ENCODE measurements at regions not wholly inside any gene's neighbourhood (a gene's known extent, or its start where the extent isn't known, plus 50 kb on each side); places are given as distances from the start of the nearest gene placed in this dataset.

DNA sequence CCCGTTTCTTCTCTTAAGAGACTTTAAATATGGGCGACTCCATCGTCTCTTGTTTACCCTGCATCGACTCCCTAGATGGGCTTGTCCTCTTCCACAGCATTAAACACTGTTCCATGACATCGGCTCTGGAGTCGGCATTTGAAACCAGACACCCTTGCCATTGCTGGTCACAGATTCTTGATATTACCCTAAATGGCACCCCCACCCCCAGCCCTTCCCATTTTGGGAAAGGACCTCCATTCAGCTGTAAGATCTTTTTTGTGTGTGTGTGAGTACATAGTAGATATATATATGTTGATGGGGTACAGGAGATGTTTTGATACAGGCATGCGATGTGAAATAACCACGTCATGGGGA lies 51.1 kb upstream of the SH3PXD2B start:
- in situ Hi-C loops (cut with HindIII; ENCODE audit: low pct_unique_long_range_greater_than_20kb, low sequenced_read_pairs): no loop called here
- no peak overlapping the region for H3K4me3 ChIP-seq (ENCODE audit: low read depth in 2 of 2, low read length in 2 of 2)
- DNase-seq (ENCODE audit: low read depth, low spot score) (no peak), ATAC-seq (no peak)
- POLR2A ChIA-PET: no interaction called here
- no TSS peak for BruUV-seq (replicated peaks)
- no peaks in the 10 kb centered on the region for H3K9me3 ChIP-seq (ENCODE audit: control insufficient read depth, insufficient read depth, low read depth, low read length)
- intact Hi-C loops (cut with micrococcal nuclease; ENCODE audit: unreplicated experiment): no loop called here
- CTCF ChIA-PET: no interaction called here
- no peak overlapping the region for H3K27ac ChIP-seq (ENCODE audit: low read length)
- no peaks in the 10 kb centered on the region for H3K27me3 ChIP-seq (ENCODE audit: control insufficient read depth, insufficient read depth, low read length)
- H3K36me3 ChIP-seq (ENCODE audit: control insufficient read depth, insufficient read depth, low read length): no peaks in the 10 kb centered on the region
- H3K4me1 ChIP-seq (ENCODE audit: control insufficient read depth, insufficient read depth, low read length): no peaks in the 10 kb centered on the region
- TF ChIP-seq, protein P1, sequence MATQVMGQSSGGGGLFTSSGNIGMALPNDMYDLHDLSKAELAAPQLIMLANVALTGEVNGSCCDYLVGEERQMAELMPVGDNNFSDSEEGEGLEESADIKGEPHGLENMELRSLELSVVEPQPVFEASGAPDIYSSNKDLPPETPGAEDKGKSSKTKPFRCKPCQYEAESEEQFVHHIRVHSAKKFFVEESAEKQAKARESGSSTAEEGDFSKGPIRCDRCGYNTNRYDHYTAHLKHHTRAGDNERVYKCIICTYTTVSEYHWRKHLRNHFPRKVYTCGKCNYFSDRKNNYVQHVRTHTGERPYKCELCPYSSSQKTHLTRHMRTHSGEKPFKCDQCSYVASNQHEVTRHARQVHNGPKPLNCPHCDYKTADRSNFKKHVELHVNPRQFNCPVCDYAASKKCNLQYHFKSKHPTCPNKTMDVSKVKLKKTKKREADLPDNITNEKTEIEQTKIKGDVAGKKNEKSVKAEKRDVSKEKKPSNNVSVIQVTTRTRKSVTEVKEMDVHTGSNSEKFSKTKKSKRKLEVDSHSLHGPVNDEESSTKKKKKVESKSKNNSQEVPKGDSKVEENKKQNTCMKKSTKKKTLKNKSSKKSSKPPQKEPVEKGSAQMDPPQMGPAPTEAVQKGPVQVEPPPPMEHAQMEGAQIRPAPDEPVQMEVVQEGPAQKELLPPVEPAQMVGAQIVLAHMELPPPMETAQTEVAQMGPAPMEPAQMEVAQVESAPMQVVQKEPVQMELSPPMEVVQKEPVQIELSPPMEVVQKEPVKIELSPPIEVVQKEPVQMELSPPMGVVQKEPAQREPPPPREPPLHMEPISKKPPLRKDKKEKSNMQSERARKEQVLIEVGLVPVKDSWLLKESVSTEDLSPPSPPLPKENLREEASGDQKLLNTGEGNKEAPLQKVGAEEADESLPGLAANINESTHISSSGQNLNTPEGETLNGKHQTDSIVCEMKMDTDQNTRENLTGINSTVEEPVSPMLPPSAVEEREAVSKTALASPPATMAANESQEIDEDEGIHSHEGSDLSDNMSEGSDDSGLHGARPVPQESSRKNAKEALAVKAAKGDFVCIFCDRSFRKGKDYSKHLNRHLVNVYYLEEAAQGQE (IDR thresholded peaks at IDR 0.05; ENCODE audit: insufficient read depth in 1 of 2, low read depth in 2 of 2, low read length in 1 of 2): no peak
- TF ChIP-seq POLR2AphosphoS5 (IDR thresholded peaks at IDR 0.05; ENCODE audit: low read depth, low read length): no peak
- TF ChIP-seq, protein P2, sequence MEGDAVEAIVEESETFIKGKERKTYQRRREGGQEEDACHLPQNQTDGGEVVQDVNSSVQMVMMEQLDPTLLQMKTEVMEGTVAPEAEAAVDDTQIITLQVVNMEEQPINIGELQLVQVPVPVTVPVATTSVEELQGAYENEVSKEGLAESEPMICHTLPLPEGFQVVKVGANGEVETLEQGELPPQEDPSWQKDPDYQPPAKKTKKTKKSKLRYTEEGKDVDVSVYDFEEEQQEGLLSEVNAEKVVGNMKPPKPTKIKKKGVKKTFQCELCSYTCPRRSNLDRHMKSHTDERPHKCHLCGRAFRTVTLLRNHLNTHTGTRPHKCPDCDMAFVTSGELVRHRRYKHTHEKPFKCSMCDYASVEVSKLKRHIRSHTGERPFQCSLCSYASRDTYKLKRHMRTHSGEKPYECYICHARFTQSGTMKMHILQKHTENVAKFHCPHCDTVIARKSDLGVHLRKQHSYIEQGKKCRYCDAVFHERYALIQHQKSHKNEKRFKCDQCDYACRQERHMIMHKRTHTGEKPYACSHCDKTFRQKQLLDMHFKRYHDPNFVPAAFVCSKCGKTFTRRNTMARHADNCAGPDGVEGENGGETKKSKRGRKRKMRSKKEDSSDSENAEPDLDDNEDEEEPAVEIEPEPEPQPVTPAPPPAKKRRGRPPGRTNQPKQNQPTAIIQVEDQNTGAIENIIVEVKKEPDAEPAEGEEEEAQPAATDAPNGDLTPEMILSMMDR (IDR thresholded peaks at IDR 0.05): no peak
- no peak for TF ChIP-seq TCF7L2 (IDR thresholded peaks at IDR 0.05; ENCODE audit: low read depth, low read length)
- TF ChIP-seq SIN3A (IDR thresholded peaks at IDR 0.05; ENCODE audit: borderline replicate concordance, insufficient read depth, low read depth, low read length): no peak

DNA sequence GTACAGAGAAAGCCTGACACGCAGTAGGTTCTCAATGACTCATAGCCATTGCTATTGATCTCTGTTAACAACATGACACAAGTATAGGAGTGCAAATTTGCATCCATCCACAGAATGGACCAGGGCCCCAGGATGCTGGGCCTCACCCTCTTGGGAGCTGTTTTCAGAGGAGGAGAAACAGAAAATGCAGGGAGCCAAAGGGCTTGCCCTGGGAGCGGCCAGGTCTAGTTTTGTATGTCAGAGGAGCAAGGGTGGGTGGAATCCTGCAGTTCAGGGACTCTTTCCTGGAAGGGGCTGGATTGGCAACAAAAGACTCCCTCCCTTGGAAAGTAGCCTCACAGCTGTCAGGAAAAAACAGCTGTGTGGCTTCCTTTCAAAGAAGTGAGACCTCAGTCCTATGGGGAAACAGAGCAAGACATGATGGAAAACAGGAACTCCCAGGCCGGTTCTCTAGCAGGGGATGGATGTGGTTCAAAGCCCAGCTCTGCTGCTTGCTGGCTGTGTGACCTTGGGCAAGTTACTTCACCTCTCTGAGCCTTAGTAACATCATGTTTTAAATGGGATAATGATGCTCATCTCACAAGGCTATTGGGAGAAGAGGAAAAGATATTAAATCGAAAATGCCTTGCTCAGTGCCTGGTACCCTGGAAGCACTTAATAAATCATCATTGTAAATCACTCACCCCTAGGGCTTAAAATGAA lies 50.5 kb upstream of the SH3PXD2B start:
- in situ Hi-C loops (cut with HindIII; ENCODE audit: low pct_unique_long_range_greater_than_20kb, low sequenced_read_pairs): no loop called here
- no peak for TF ChIP-seq TCF7L2 (IDR thresholded peaks at IDR 0.05; ENCODE audit: low read depth, low read length)
- no peak for TF ChIP-seq SIN3A (IDR thresholded peaks at IDR 0.05; ENCODE audit: borderline replicate concordance, insufficient read depth, low read depth, low read length)
- TF ChIP-seq POLR2AphosphoS5 (IDR thresholded peaks at IDR 0.05; ENCODE audit: low read depth, low read length): no peak
- TF ChIP-seq, protein P2 (IDR thresholded peaks at IDR 0.05): no peak
- ChIA-PET CTCF (no interaction called here), POLR2A (no interaction called here)
- no peak overlapping the region for H3K27ac ChIP-seq (ENCODE audit: low read length)
- intact Hi-C loops (cut with micrococcal nuclease; ENCODE audit: unreplicated experiment): no loop called here
- H3K4me3 ChIP-seq (ENCODE audit: low read depth in 2 of 2, low read length in 2 of 2): no peak overlapping the region
- DNase-seq (ENCODE audit: low read depth, low spot score) (no peak), ATAC-seq (no peak)
- H3K27me3 ChIP-seq (ENCODE audit: control insufficient read depth, insufficient read depth, low read length): no peaks in the 10 kb centered on the region
- no peaks in the 10 kb centered on the region for H3K4me1 ChIP-seq (ENCODE audit: control insufficient read depth, insufficient read depth, low read length)
- no peaks in the 10 kb centered on the region for H3K36me3 ChIP-seq (ENCODE audit: control insufficient read depth, insufficient read depth, low read length)
- BruUV-seq (replicated peaks): no TSS peak
- H3K9me3 ChIP-seq (ENCODE audit: control insufficient read depth, insufficient read depth, low read depth, low read length): no peaks in the 10 kb centered on the region

Data from Panc1 (cell line).